ENCODE measurements at regions not wholly inside any gene's neighbourhood (a gene's known extent, or its start where the extent isn't known, plus 50 kb on each side); places are given as distances from the start of the nearest gene placed in this dataset.

GRCh38 chr7:95718577-95719410 lies 53.6 kb upstream of the DYNC1I1 start:
- FAIRE-seq = peak; percentile 6
- no peak for DNase-seq (ENCODE audit: insufficient read length, low spot score)
- no peak for TF ChIP-seq POLR2A (IDR thresholded peaks at IDR 0.05; ENCODE audit: low read depth, low read length)

GRCh38 chr7:95716357-95717122 lies 55.8 kb upstream of the DYNC1I1 start:
- TF ChIP-seq POLR2A (IDR thresholded peaks at IDR 0.05; ENCODE audit: low read depth, low read length) = no peak
- no peak for FAIRE-seq
- DNase-seq (ENCODE audit: insufficient read length, low spot score) = no peak

GRCh38 chr7:95715274-95715673 lies 57.1 kb upstream of the DYNC1I1 start:
- DNase-seq (ENCODE audit: insufficient read length, low spot score) (no peak), FAIRE-seq (no peak)
- no peak for TF ChIP-seq POLR2A (IDR thresholded peaks at IDR 0.05; ENCODE audit: low read depth, low read length)

GRCh38 chr7:95710711-95711110 lies 61.6 kb upstream of the DYNC1I1 start:
- TF ChIP-seq POLR2A (IDR thresholded peaks at IDR 0.05; ENCODE audit: low read depth, low read length) = no peak
- DNase-seq (ENCODE audit: insufficient read length, low spot score) = no peak
- FAIRE-seq = no peak

GRCh38 chr7:95700917-95701316 lies 71.4 kb upstream of the DYNC1I1 start:
- TF ChIP-seq POLR2A (IDR thresholded peaks at IDR 0.05; ENCODE audit: low read depth, low read length) = no peak
- DNase-seq (ENCODE audit: insufficient read length, low spot score) = no peak
- no peak for FAIRE-seq

GRCh38 chr7:95694334-95694733 lies 78.0 kb upstream of the DYNC1I1 start:
- no peak for TF ChIP-seq POLR2A (IDR thresholded peaks at IDR 0.05; ENCODE audit: low read depth, low read length)
- no peak for FAIRE-seq
- DNase-seq (ENCODE audit: insufficient read length, low spot score) = no peak

- DNase-seq (ENCODE audit: insufficient read length, low spot score) (no peak), FAIRE-seq (no peak)
- no peak for TF ChIP-seq POLR2A (IDR thresholded peaks at IDR 0.05; ENCODE audit: low read depth, low read length)
Observed at GRCh38 chr7:95693551-95694333, 78.6 kb upstream of the DYNC1I1 start.

GRCh38 chr7:95691464-95691863 lies 80.9 kb upstream of the DYNC1I1 start:
- DNase-seq (ENCODE audit: insufficient read length, low spot score) = no peak
- TF ChIP-seq POLR2A (IDR thresholded peaks at IDR 0.05; ENCODE audit: low read depth, low read length) = no peak
- FAIRE-seq = no peak

- FAIRE-seq = peak; percentile 93
- no peak for DNase-seq (ENCODE audit: insufficient read length, low spot score)
- TF ChIP-seq POLR2A (IDR thresholded peaks at IDR 0.05; ENCODE audit: low read depth, low read length) = no peak
Observed at GRCh38 chr7:95690367-95690947, 81.9 kb upstream of the DYNC1I1 start.

- no peak for TF ChIP-seq POLR2A (IDR thresholded peaks at IDR 0.05; ENCODE audit: low read depth, low read length)
- DNase-seq (ENCODE audit: insufficient read length, low spot score) (no peak), FAIRE-seq (no peak)
Observed at GRCh38 chr7:95688931-95689495, 83.3 kb upstream of the DYNC1I1 start.

- peak; percentile 33 for FAIRE-seq
- no peak for TF ChIP-seq POLR2A (IDR thresholded peaks at IDR 0.05; ENCODE audit: low read depth, low read length)
- no peak for DNase-seq (ENCODE audit: insufficient read length, low spot score)
Observed at GRCh38 chr7:95687759-95688343, 84.5 kb upstream of the DYNC1I1 start.

- no peak for TF ChIP-seq POLR2A (IDR thresholded peaks at IDR 0.05; ENCODE audit: low read depth, low read length)
- FAIRE-seq = no peak
- DNase-seq (ENCODE audit: insufficient read length, low spot score) = no peak
Observed at GRCh38 chr7:95686109-95686508, 86.2 kb upstream of the DYNC1I1 start.

- no peak for FAIRE-seq
- TF ChIP-seq POLR2A (IDR thresholded peaks at IDR 0.05; ENCODE audit: low read depth, low read length) = no peak
- DNase-seq (ENCODE audit: insufficient read length, low spot score) = no peak
Observed at GRCh38 chr7:95684505-95684904, 87.8 kb upstream of the DYNC1I1 start.
